ENCODE measurements at regions not wholly inside any gene's neighbourhood (a gene's known extent, or its start where the extent isn't known, plus 50 kb on each side); places are given as distances from the start of the nearest gene placed in this dataset.

DNA sequence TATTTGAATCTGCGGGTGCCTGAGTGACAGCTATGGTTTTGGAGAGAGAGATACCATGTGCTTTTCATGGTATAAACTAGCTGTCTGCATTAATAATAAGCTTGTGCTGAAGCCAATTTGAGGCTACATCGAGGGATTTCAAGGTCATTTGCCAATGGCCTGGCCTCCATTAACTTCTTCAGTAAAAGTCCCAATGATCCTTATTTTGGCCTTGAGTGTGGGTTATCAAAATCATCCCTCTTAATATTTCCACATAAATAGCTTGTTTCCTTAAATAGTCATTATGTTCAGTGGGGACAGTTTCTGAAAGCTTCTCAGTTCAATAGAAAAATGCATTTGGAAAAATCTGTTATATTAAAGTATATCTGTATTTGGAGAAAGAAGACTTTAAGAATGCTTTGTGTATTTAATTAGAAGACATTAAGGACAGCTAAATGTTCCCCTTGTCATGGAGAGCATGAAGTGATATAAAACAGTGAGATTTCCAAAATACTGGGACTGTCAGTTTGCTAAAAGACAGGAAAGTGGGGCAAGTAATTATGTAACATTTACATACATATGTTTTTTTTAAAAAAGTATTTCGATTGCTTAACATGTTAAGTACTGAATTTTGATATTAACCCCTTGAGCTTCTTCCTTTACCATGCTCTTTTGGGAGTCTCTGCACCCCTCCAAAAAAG, 355.5 kb upstream of the ZEB2 start:
- DNase-seq (ENCODE audit: insufficient read length, low spot score), result no peak
- FAIRE-seq, result no peak

DNA sequence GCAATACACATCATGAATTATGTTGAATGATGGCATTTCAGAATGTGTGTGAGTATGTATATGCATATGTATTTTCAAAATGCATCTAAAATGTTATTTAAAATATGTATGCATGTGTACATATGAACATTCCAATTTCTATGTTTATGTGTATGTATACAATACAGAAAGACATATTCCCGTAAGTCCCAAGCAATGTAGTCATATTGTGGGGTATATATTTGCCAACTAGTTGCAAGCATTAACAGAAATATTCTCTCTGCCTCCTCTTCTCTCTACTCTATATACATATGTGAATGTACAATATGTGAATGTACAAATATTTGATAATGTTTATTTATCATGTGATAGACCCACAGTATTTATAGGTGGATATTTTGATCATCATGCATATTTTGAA, 345.8 kb upstream of the ZEB2 start:
- DNase-seq (ENCODE audit: insufficient read length, low spot score), result no peak
- FAIRE-seq, result no peak

DNA sequence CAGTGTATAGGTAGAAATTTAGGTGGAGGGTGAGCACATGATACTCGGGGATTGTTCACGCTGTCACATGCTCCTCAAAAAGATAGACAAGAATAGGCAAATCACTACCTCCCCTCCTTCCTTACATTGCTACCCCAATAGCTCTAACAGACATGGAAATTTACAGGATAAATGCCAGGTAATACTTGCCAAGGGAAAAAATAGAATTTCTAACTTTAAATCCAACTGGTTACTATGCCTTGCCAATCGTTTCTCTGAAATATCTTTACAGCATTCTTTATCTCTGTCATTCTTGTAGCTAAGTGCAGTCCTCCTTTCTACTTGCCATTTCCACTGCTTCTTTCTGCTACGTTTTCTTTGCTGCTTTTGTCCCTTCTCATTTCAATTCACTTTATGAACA, 339.8 kb upstream of the ZEB2 start:
- DNase-seq (ENCODE audit: insufficient read length, low spot score) (no peak), FAIRE-seq (no peak)

DNA sequence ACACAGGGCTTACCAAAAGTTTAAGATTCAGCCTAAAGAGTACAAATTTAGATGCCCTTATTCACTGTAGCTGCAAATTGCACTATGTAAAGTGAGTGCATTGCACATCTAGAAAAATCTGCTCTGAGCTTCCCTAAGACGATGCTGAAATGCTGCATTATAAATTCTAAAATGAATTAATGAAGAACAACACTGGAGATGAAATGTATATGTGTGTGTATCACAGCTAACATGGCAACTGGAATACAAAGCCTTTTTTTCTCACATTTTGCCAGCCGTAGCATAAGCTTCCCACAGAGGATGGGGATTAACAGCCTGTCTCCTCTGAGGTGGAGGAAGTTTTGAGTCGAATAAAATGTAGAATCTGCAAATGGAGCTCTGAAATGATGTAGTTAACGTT, 338.3 kb upstream of the ZEB2 start:
- no peak for DNase-seq (ENCODE audit: insufficient read length, low spot score)
- FAIRE-seq, result no peak

DNA sequence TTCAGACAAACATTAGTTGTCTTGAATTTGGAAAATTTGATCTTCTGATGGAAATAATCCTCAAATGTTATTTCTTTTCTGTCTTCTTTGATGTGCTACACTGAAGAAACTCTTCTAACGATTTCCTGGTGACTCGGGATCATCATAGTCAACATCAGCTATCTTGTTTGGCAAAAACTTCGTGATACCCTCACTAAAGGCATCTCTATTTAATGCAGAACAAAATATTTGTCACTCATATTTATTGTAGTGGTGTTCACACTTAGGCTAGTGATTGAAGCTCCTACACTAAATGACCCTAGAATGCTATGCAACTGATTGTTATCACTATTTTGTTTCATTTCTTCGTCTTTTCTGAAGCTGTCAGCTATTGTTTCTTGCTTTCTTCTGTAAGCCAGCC, 334.7 kb upstream of the ZEB2 start:
- FAIRE-seq (no peak), DNase-seq (ENCODE audit: insufficient read length, low spot score) (no peak)

DNA sequence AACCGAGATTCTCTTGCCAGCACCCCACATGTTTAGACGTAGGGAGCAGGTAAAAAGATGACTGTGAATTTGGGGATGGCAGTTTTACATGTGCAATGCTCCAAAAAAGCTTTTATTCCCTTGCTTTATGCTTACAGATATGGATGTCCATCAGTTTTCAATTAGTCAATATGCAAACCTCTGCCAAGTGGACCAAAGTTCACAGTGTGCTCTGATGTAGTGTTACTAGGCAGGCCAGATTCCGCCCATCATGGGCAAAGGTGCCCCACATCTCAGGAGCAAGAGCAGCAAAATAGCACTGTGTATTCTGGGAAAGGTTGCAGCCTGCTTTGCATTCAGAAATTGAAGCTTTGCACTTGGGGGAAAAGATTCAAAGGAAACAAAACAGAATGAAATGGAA, 329.7 kb upstream of the ZEB2 start:
- no peak for FAIRE-seq

DNA sequence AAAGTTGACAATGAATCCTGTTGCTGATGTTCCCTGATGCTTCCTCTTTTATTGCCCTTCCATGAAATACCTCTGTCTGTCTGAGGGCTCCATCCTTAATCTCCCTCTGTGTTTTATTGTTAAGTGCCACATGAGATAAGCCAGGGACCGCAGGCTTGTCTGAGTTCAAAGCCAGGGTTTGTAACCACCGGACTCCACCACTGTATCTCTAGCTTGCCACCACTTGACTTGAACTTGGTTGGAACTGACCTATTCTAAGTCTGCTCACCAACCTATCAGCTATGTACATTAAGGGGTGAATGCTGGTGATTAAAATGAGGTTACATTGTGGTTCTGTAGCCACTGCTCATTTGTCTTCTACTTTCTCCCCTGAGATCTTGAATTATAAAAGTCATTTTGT, 328.5 kb upstream of the ZEB2 start:
- no peak for FAIRE-seq
- no peak for DNase-seq (ENCODE audit: insufficient read length, low spot score)

More for the DNA sequence above, 329.7 kb upstream of the ZEB2 start:
- no peak for DNase-seq (ENCODE audit: insufficient read length, low spot score)

DNA sequence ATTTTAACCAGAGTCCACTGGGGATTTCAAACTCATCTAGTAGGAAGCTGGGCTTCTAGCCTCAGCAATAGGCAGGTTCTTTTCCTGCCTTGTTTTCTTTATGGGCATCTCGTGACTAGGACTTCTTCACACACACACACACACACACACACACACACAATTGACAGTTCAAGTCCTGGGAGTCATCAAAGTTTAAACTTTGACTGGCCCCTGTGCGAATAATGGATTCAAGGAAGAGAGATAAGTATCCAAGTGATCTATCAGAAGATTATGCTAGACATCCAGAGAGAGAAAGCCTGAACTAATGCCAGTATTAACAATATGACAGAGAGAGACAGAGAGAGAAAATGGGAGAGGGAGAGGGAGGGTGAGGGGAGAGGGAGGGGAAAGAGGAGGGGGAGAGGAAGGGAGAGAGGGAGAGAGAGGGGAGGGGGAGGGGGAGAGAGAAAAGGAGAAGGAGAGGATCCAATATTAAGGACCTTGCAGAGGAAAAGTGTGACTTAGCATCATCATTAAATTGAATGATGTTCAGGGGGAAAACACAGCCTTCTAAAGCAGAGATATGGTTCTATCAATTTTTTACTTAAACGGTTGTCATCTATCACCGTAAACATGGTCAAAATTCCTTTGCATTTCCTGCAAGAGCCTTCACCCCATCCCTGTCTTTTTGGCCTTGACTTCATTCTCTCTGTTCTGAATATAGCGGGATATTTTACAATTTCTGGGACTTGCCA, 327.6 kb upstream of the ZEB2 start:
- DNase-seq (ENCODE audit: insufficient read length, low spot score), result no peak
- no peak for FAIRE-seq

DNA sequence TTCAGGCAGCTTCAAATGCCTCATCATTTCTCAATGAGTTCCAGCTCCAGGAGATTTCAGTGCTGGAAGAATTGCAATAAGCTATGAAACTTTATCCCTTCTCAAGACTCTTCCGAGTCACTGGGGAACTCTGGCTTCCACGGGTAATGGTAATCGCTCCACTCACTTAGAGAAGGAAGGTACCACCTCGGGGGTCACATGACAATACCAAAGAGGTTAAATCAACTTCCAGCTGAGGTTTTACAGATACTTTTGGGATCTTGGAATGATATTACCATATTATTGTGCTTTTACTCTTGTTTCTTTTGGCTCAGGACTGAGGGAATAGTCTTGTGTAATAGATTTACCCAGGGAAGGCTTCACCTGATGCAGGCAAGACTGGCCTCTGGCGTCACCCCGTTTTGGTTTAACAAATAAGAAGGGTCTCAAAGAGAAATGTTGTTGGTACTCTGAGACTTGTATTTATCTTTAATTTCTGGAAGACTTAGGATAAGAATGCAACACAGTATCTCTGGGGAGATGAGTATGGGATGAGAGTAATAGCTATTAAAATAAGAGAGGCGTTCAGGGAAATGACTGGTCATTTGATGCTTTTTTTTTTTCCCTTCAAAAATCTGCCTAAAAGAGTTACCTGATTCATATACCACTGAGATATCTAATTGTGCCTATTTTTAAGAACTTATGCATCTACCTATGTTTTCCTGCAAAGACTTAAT, 316.9 kb upstream of the ZEB2 start:
- FAIRE-seq (no peak), DNase-seq (ENCODE audit: insufficient read length, low spot score) (no peak)

DNA sequence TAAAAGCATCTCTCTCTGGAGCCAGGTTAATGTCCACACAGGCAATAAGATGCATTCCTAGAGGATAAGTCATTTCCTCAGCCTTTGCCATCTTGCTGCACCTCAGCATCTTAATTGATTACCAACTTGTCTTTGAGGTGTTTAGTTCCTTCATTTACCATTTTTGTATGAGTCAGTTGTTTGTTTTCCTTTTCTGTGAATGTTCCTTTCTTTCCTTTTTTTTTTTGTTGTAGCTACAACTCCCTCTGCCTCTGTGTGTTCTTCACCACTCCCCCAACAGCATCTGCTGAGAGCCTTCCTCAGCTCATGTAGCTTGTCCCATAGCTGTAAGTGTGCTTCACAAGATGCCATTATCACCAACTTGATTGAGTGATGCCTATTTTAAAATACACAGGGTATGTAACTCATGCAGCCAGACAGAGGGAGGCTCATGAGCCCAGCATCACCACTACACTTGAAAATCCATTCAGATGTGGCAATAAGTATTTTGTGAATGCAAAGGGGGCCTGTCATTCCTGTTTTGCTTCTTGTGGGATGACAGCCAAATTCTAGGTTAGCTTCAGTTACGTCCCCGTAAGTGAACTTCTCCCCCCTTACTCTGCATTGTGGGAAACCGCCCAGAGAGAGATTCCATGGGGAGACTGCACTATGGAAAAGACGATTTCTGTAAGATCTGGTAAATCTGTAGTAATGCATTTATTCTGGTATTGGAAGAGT, 315.9 kb upstream of the ZEB2 start:
- no peak for FAIRE-seq

DNA sequence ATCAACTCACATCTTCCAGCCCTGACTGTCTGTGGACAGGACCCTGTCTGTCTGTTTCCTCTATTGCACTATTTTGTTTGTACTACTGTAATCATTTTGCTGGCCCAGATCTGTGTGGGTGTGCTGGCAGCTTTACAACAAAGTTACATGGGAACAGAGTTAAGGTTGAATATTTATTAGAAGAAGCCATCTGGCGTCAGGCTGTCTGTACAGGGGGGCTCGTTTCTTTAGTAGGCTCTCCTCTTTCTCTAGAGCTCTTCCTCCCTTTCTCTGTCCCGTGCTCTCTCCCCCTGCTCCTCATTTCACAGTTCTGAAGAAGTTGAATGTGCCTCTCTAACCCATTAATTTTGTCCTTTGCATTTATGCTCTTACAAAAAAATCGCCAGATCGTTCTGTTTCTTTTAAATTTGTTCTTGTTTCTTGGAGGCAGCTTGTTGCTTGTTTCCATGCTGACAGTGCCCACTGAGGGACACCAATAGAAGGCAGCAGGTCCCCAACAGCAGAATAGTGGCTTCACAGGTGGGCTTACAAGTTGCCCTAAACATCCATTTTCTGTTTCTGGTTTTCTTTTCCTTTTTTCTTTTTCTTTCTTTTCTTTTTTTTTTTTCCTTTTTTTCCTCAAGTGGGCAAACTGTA, 315.2 kb upstream of the ZEB2 start:
- FAIRE-seq (no peak), DNase-seq (ENCODE audit: insufficient read length, low spot score) (no peak)

More for the DNA sequence above, 315.9 kb upstream of the ZEB2 start:
- DNase-seq (ENCODE audit: insufficient read length, low spot score), result no peak

DNA sequence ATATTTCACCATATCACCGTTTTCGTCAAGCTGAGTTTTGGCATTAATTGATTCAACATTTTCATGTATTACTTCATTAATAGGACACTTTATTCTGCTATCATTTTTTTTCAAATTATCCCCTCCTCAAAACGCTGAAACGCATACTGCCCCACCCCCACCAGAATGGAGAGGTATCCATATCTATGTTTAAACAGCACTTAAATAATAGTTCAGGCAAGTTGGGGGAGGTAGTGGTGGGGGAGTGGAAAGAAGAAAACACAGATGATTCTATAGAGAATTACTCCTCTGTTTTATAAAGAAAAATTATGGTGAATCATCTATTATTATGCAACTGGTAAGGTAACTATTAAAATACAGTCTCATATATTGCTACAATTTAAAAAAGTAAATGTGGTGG, 314.4 kb upstream of the ZEB2 start:
- FAIRE-seq (no peak), DNase-seq (ENCODE audit: insufficient read length, low spot score) (no peak)

DNA sequence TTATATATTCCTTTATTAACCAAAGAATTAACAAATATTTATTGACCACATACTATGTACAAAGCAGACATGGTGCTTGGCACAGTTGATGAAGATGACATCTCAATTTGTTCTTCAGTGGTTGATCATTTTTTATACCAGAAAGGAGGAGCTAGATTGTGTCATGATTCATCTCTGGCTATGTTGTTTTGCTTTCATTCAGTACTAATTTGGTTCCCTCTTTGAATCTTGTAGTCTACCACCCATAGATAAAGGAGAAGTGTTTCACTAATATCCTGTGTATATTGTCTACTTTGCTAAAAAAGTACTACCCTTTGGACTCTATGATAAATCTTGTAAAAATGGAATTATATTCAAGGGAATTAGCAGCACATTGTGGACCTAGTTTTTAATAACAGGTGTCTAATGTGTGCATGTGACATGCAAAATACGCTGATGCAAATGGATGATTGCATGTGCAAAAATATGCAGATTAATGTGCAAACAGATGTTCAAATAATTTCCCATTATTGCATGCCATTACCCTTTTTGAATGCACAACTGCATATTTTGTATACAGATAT, 313.2 kb upstream of the ZEB2 start:
- FAIRE-seq, result no peak
- DNase-seq (ENCODE audit: insufficient read length, low spot score), result no peak

DNA sequence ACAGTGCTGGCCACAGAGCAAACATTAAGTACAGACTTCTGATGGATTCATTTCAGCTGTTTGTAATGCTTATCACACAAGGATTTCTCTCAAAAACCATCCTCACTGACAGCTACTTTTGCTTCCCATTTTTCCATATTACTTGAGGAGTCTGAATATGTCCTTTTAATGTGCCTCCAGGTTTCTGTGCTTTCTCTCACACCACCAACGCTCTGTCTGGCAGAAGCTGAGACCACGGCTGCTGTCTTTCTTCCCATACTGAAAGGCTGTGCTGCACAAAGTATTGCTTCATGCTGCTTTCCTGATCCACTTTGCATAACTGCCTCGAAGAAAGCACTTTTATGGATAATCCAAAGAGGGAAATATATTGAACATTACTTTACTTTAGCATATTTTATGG, 312.1 kb upstream of the ZEB2 start:
- DNase-seq (ENCODE audit: insufficient read length, low spot score), result no peak
- FAIRE-seq, result no peak

DNA sequence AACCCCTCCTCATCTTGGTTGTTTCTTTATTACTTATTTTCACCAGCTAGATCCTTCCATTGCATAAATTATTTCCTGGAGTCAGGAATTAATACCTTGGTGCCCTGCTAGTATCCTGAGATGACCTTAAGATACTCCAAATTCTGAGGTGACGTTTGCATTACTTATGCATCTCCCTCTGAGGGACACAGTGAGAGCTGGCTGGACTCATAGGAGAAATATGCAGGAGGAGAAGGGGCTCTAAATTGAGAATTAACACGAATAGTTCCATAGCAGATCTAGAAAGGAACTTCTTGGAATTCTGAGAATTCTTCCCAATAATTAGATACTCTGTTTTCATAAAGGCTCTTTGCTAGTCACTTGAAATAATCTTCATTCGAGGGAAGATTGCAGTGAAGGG, 310.6 kb upstream of the ZEB2 start:
- DNase-seq (ENCODE audit: insufficient read length, low spot score) (no peak), FAIRE-seq (no peak)

DNA sequence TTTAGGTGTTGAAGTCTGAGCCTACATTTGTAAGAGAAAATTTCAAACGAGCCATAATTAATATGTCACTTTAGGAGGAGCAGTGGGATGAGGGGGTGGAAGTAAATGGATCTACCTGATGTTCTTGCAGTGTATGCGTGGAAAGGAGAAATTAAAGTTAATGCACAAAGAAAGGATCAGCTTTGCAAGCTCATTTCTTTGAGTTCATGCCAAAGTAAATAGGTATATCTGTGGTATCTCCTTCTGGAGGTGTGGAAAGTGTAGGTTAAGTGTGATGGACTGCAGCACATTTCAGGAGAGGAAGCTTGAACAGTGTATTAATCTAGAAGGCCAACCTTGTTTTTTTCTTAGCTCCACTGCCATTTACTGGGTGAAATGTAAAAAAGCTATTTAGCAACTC, 307.5 kb upstream of the ZEB2 start:
- FAIRE-seq (no peak), DNase-seq (ENCODE audit: insufficient read length, low spot score) (no peak)

DNA sequence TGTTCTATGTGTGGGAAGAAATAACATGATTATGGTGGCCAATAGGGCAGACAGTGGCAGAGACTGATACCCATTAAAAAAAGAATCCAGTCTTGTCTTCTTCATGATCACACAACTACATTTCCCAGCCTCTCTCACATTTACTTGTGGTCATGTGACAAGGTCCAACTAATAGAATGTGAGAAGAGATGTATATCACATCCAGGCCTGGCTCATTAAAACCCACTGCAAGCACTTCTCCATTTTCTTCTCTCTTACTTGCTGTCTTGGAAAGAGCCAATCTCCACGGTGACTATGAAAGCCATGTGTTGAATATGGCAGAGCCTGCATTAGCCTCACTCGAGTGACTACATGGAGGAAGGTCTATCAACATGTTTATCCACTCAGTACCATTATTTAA, 306.2 kb upstream of the ZEB2 start:
- DNase-seq (ENCODE audit: insufficient read length, low spot score), result no peak
- no peak for FAIRE-seq

DNA sequence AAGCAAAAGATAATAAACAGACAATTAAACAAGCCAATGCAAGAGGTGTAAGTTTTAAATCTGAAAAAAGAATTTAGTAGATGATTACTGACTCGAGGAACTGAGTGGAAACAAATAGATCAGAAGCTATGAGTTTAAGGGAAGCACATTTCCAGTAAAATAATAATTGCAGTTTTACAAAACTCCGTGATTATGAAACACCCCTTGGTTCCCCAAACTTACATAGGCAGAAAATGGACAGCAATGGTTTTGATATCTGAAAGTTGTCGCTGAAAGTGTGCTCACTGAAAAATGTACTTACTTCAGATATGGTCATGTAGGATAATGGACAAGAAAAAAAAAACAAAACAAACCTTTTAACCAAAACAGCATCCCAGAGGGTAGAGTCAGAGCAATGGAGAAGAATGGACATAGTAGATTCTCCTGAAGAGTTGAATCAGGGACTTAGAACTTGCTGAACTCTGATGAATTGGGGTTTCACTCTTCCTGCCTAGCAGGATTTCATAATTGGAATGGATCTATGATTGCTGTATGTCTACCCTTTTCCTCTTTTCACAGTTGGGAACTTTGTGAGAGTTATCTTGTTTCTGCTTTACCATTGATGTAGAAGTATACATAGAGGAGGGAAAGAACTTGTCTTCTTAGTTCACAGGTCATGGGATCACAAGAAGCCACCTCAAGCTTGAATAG, 305.6 kb upstream of the ZEB2 start:
- FAIRE-seq (no peak), DNase-seq (ENCODE audit: insufficient read length, low spot score) (no peak)

DNA sequence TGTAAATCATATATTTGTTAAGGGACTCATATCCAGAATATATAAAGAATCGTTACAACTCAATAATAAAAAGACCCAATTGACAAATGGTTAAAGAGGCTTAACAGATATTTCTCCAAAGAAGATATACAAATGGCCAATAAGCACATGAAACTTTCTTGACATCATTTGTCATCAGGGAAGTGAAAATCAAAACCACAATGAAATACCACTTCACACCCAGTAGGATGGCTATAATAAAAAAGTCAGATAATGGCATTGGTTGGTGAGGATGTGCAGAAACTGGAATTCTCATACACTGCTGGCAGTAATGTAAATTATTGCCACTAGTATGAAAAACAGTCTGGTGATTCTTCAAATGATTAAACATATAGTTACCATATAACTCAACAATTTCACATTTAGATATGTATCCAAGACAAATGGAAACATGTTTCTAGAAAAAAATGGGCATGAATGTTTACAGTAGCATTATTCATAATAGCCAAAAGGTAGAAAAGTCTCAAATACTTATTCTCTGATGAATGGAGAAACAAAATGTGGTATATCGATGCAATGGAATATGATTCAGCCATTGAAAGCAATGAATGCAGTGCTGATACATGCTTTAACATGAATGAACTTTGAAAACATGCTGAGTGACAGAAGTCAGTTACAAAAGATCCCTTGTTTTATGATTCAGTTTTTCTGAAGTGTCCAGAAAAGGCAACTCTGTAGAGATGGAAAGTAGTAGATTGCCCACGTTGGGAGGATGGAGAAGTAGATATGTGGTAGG, 304.6 kb upstream of the ZEB2 start:
- FAIRE-seq (no peak), DNase-seq (ENCODE audit: insufficient read length, low spot score) (no peak)

Data from HTR-8/SVneo (cell line).